GM18951 (cell line): ENCODE measurements at regions not wholly inside any gene's neighbourhood (a gene's known extent, or its start where the extent isn't known, plus 50 kb on each side); places are given as distances from the start of the nearest gene placed in this dataset.

Experiments
- POLR2A ChIP-seq: IDR thresholded peaks from 4 replicates; pipeline ENCODE4 v1.6.1; 2011; ENCODE audit warnings: mild to moderate bottlenecking; ENCODE audit not compliant: insufficient read length, insufficient read depth; ENCODE audit errors: extremely low read depth
- in situ Hi-C: fragments of 300-500 bp; cut with MboI; formaldehyde crosslinking; loops from one replicate; pipeline ENCODE4 v1.12.0; 2022; ENCODE audit warnings: low sequenced_read_pairs, mixed read lengths, inconsistent platforms; ENCODE audit not compliant: unreplicated experiment

DNA sequence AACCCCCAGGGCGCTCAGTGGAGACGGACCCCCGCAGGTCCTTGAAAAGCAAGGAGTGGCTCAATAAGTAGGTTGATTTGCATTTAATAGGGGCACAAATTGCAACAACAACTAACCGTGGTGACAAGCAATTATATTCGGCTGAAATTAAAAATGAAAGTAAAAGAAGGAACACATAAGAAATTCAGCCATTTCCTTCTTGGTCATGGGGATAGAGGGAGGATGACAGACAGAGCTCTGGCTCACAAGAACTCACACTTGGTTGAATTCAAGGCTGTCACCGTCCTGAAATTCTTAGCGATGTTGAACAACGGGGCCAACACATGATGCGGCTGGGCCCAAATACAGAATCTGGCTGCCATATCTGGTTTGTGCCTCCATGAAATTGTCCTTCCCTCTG is 129.0 kb downstream of the EDN3 start:
- no peak for TF ChIP-seq POLR2A
- in situ Hi-C loops, result no loop called here

DNA sequence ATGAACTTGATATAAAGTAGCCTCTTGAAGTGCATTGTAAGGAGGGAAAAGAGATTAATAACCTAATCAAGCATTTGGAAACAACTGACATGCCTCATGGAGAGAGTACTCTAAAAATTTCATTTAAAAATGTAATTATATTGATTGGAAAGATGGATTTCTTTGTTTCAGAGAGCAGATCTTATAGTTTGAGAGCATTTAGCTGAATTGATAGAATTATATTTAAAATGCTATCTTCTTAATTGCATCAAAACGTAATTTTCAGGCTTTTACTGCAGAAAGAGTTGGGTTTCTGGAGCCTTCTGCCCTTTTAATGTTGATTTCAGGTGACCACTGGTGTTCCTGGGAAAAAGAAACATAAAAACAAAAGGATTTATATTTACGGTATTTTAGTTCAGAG is 130.6 kb downstream of the EDN3 start:
- in situ Hi-C loops, result no loop called here
- no peak for TF ChIP-seq POLR2A

DNA sequence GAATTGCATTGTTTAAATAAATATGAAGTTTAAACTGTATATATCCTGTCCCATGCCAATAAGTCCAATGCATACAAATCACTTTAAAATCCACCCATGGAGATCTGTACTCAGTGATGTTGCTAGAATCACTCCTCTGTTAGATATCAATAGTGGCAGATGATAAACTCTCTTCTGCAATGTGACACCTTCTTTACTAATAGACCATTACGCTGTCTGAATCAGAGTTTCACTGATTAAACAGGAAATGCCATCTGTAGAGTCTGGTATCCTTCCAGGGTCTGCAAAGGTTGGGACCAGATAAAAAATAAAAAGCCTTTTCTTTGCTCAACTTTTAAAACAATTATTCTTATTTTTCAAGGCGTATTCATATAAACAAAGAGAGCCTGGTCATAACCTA is 134.5 kb downstream of the EDN3 start:
- in situ Hi-C loops, result no loop called here
- TF ChIP-seq POLR2A, result no peak

DNA sequence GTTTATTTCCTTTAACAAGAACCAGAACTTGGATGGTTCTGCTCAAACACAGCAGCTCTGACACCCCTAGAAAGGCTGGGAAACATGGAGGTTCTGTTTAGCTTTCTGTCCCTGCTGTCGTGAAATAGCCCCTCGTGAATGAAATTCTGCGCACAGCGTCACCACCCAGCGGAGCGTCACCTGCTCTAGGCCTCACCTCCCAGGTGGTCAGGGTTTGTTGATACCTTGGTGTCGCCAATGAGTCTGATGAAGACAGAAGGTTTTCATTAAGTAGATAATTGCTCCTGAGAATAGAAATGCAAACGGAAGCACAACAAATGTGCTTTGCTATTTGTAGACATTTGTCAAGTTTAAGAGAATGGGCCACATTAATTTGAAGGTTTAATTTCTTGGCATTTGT is 135.1 kb downstream of the EDN3 start:
- in situ Hi-C loops, result no loop called here
- TF ChIP-seq POLR2A, result no peak

DNA sequence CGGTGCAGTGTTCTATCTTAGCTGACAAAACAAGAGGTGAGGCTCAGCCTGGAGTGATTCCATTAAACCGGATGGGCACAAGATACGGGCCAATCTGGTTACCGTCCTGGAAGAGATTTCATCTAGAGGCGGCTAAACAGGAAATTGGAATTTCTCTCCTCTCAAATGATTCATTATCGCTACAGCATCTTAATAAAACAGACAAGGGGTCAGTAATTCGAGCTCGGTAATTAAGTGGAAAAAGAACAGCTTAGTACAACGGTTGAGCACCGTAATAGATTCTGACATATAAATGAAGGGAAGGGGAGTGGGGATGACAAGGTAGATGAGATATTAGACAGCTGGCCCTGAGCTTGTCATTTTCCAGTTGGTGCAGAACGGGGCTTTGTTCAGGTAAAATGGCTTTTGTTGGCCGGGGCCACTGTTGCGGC is 137.2 kb downstream of the EDN3 start:
- in situ Hi-C loops, result no loop called here
- no peak for TF ChIP-seq POLR2A

DNA sequence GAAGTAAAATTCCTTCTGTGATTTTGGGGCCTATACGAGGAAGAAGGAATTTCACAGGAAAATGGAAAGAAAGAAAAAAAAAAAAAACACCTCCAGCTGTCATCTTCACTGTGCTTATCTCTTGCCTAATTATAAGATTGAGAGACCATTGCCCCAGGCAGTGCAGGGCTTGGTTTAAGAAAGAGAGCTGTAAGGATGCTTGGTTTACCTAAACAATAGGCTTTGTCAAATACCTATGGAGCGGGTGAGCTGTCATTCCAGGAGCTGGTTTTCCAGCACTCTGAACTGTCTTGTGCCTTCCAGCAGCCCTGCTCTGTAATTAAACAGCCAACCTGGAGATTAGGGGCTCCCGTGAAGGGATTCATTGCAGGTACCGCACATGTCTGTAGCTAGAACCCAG is 137.8 kb downstream of the EDN3 start:
- in situ Hi-C loops, result no loop called here
- TF ChIP-seq POLR2A, result no peak

DNA sequence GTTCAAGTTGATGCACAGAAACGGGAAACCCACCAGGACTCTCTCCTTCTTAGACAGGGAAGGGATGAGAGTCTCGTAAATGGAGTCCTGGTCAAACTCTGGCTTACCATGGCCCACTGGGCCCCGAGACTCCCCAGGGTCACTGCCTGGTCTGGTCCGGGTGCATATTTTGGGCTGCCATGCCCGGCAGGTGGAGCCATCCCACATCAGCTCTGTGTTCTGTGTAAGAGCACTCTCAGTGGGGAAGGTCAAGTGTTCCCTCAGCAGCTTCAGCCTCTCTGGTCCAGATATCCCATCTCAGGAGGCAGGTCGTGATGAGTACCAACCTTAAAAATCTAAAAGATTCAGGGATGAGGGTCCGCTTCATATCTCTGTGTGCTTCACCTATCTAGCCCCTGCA is 138.8 kb downstream of the EDN3 start:
- TF ChIP-seq POLR2A, result no peak
- in situ Hi-C loops, result no loop called here

DNA sequence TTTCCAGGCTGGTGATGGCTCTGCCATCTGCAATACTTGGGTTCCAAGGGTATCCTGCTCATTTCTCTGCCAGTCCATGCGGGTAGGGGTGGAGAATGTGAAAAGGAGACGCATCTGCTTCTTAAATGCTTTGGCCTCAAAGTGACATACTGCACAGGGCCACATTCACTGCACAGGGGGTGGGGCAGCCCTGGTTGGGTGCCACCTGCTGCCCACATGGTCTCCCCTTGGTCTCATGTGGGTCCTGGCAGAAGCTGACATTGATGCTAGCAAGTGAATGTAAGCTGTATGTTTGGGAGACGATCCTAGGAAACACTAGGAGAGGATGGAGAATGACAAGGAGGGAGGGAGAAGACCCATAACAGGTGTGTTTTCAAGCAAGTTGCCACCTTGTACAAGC is 140.9 kb downstream of the EDN3 start:
- in situ Hi-C loops, result no loop called here
- TF ChIP-seq POLR2A, result no peak

DNA sequence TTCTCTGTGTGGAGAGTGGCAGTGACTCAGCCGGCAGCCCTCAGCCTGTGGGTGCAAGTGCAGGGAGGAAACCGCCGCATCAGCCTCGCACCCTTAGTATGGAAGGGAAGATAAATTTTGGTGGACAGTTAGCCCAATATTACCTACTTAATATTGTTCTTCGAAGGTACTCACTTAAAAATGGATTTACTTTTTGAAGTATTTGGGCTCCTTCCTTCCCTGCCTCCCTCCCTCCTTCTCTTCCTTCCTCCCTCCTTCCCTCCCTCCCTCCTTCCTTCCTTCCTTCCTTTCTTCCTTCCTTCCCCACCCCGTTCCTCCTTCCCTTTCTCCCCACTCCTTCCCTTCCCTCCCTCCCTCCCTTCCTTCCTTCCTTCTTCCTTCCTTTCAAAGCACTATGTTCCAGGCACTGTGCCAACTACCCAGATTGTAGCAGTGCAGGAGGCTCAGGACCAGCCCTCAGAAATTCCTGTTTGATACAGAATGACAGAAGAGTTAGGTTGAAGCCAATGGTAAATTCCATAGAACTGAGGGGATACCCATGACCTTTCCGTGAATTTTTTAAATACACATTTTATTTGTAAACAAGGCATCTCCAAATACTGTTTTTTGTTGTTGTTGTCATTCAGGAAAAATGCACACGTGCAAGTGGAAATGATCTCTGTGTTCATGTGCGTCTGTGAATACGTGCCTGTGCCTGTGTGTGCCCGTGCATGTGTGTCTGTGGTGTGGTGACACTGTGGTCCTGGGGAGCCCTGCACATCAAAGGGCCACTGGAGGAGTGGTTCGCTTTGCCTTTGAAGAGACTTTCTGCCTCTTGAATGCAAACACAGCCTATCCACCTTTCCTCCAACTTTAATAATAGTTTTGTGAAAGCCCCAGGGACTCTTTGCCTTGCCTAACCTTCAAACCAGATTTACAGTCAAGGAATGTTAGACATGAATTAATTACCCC is 141.7 kb downstream of the EDN3 start:
- TF ChIP-seq POLR2A, result no peak
- in situ Hi-C loops, result no loop called here

DNA sequence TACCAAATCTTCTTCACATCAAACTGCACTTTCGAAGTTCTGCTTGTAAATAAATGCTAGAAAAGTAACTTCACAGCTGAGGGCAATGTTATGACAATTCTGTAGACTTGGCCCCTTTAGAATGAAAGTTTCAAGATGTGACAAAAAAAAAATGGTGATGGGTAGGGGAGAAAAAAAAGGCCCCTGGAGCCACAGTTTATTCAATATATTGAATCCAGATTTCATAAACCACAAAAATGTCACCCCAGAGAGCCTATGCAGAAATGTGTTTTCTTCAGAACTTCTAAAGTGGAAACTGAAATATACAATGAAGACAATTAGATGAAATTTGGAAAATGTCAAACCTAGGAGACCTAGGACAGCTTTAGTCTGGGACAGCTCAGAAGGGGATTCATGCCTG is 143.1 kb downstream of the EDN3 start:
- no peak for TF ChIP-seq POLR2A
- in situ Hi-C loops, result no loop called here

DNA sequence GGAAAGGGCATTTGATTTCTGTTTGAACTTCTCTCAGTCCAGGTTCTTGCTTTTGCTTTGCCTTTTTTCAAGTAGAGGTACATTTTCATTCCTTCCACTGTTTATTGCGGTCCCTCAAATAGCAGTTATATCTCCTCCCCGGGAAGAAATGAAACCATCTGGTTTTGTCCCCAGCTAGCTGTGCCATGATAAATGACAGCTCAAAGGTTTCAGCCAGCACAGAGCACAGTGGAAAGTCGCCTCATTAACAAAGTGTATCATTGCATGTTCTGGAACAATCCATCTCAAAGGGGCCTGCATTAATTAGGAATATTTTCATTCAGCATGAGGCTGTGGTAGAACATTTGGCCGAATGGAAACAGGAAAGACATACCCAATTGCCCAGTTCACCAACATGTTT is 146.0 kb downstream of the EDN3 start:
- in situ Hi-C loops, result no loop called here
- TF ChIP-seq POLR2A, result no peak

DNA sequence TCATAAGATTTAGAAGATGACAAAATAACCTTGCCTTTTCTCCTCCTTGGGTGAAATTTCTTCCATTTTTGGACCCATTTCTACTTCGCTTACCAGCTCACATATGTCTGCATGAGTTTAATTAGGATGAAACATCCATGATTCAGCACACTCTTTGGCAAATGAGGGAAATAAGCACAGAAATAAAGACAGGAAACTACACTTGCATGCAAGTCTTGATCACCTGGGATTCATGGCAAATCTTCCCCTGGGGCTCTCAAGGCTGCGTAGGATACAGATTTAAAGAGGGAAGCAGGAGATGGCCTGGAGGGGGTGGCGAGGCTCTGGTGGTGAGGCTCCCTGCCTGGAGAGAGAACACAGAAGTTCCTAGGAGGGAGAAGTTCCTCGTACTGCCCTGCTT is 147.8 kb downstream of the EDN3 start:
- TF ChIP-seq POLR2A, result no peak
- in situ Hi-C loops, result no loop called here

DNA sequence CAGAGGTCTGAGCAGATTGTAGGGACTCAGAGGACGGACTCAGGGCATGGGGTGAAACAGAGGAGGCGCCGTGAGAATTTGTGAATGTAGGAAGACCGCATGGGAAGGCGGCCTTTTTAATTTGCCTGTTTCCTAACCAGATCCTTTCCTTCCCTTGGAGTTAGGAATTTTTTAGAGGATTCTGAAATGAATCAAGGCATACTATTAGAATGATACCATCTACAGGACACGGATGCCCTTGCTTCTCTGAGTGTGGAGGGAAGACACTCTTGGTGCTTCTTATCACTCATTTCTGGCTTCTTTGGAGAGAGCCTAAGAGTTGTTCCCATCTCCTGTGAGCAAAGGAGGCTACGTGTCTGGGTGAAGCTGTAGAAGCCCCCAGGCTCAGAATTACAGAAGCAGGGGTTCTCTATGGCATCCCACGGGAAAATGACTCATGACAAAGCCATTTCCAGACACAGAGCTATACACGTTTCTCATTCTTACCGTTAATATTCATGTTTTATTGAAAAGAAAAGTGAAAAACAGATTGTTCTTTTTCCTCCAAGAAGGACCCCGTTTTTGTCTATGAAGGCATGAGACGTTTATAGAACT is 148.5 kb downstream of the EDN3 start:
- TF ChIP-seq POLR2A, result no peak
- in situ Hi-C loops, result no loop called here

DNA sequence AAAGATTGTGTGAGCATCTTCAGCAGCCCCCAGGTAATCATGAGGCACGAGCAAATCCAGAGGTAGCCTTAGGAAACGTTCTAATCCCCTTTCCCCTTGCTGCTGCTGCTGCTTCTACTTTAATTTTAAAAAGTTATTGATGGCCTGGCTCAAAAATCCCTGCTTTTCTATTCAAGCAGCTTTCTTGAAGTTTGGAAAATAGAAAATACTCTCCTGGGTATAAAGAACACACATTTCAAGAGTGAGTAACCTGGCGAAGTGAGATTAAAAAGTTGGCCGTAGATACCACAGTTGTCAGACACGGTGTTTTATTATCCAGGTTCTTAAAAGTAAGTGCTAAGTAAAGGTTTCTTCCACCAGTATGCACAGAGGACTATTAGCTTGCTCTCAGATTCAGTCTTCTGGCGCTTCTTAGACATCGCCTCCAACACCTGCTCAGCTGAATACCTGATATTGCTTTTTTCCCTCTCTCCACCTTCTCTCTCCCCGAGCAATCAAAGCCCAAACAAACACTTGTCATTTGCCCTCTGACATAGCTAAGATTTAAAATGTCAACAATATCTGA is 150.7 kb downstream of the EDN3 start:
- TF ChIP-seq POLR2A, result no peak
- in situ Hi-C loops, result loop anchor here (25.0 kb wide), 1 partner anchor 589 kb away; the partner anchor contains the start of genes GNAS and GNAS-AS1
